Osteoblast (primary cell): ENCODE measurements at regions not wholly inside any gene's neighbourhood (a gene's known extent, or its start where the extent isn't known, plus 50 kb on each side); places are given as distances from the start of the nearest gene placed in this dataset.

Experiments used
- DNase-seq: peaks from one replicate; pipeline ENCODE4 v3.0.0; 2011; ENCODE audit warnings: low spot score, mixed read lengths; ENCODE audit not compliant: insufficient read length; ENCODE audit errors: missing footprints
- H2AFZ ChIP-seq: 2 replicates; pipeline ENCODE4 v1.6.0; 2011; ENCODE audit warnings: mild to moderate bottlenecking, low read length
- H3K27ac ChIP-seq: 2 replicates; pipeline ENCODE4 v1.5.1; 2011; ENCODE audit warnings: mild to moderate bottlenecking, low read depth, low read length, moderate library complexity
- H3K27me3 ChIP-seq: 2 replicates; pipeline ENCODE4 v1.6.0; 2012; ENCODE audit warnings: mild to moderate bottlenecking, control low read depth, inconsistent platforms, low read length, moderate library complexity; ENCODE audit not compliant: insufficient read depth
- H3K36me3 ChIP-seq: 2 replicates; pipeline ENCODE4 v1.5.1; 2011; ENCODE audit warnings: mild to moderate bottlenecking, low read length, control low read depth, moderate library complexity; ENCODE audit not compliant: insufficient read depth
- H3K4me1 ChIP-seq: 2 replicates; pipeline ENCODE4 v1.5.1; 2011; ENCODE audit warnings: mild to moderate bottlenecking, low read length, control low read depth, moderate library complexity; ENCODE audit not compliant: insufficient read depth
- H3K4me2 ChIP-seq: 2 replicates; pipeline ENCODE4 v1.6.0; 2011; ENCODE audit warnings: mild to moderate bottlenecking, low read length; ENCODE audit not compliant: insufficient read depth
- H3K4me3 ChIP-seq: fragments of 200-600 bp; sonication (generic); 3 replicates; pipeline ENCODE4 v1.5.1; 2012; ENCODE audit warnings: mild to moderate bottlenecking, low read length, inconsistent platforms; ENCODE audit not compliant: insufficient read depth
- H3K79me2 ChIP-seq: 2 replicates; pipeline ENCODE4 v1.6.0; 2012; ENCODE audit warnings: mild to moderate bottlenecking, low read length, control low read depth, inconsistent platforms; ENCODE audit not compliant: insufficient read depth
- H3K9me3 ChIP-seq: 2 replicates; pipeline ENCODE4 v1.5.1; 2011; ENCODE audit warnings: low read depth, low read length, control low read depth
- H4K20me1 ChIP-seq: 2 replicates; pipeline ENCODE4 v1.6.0; 2012; ENCODE audit warnings: mild to moderate bottlenecking, low read length, control low read depth; ENCODE audit not compliant: insufficient read depth
- CTCF ChIP-seq: IDR thresholded peaks from 2 replicates; pipeline ENCODE4 v1.5.1; 2011; ENCODE audit warnings: mild to moderate bottlenecking, low read depth, low read length, moderate library complexity; ENCODE audit errors: extremely low read depth

- Histone ChIP-seq H3K4me3 (no peak overlapping the region), H3K36me3 (no peaks in the 10 kb centered on the region), H4K20me1 (no peaks in the 10 kb centered on the region), H3K4me2 (no peak overlapping the region), H3K79me2 (no peaks in the 10 kb centered on the region), H2AFZ (no peak overlapping the region), H3K27ac (no peak overlapping the region), H3K9me3 (no peaks in the 10 kb centered on the region), H3K4me1 (no peaks in the 10 kb centered on the region), H3K27me3 (no peaks in the 10 kb centered on the region)
- DNase-seq: no peak
- TF ChIP-seq CTCF: no peak
Observed at GRCh38 chr9:3161912-3162311, 318.0 kb upstream of the PUM3 start.

GRCh38 chr9:3157011-3157410, 313.1 kb upstream of the PUM3 start:
- no peaks in the 10 kb centered on the region for H3K36me3 ChIP-seq

GRCh38 chr9:3151672-3152576, 308.0 kb upstream of the PUM3 start:
- H3K9me3 ChIP-seq: no peaks in the 10 kb centered on the region
- no peaks in the 10 kb centered on the region for H3K27me3 ChIP-seq
- no peaks in the 10 kb centered on the region for H3K36me3 ChIP-seq
- H2AFZ ChIP-seq: no peak overlapping the region
- H3K4me1 ChIP-seq: no peaks in the 10 kb centered on the region
- no peak overlapping the region for H3K4me3 ChIP-seq
- DNase-seq: no peak
- no peak overlapping the region for H3K4me2 ChIP-seq
- no peak for TF ChIP-seq CTCF
- no peak overlapping the region for H3K27ac ChIP-seq
- H3K79me2 ChIP-seq: no peaks in the 10 kb centered on the region
- H4K20me1 ChIP-seq: no peaks in the 10 kb centered on the region

More at GRCh38 chr9:3157011-3157410, 313.1 kb upstream of the PUM3 start:
- no peaks in the 10 kb centered on the region for H3K4me1 ChIP-seq
- no peak for TF ChIP-seq CTCF
- no peak for DNase-seq
- H3K79me2 ChIP-seq: no peaks in the 10 kb centered on the region
- no peak overlapping the region for H3K4me2 ChIP-seq
- no peaks in the 10 kb centered on the region for H4K20me1 ChIP-seq
- H3K4me3 ChIP-seq: no peak overlapping the region
- H3K27ac ChIP-seq: no peak overlapping the region
- no peaks in the 10 kb centered on the region for H3K9me3 ChIP-seq
- no peak overlapping the region for H2AFZ ChIP-seq
- H3K27me3 ChIP-seq: no peaks in the 10 kb centered on the region

GRCh38 chr9:3150074-3150473, 306.2 kb upstream of the PUM3 start:
- no peak for DNase-seq

More at GRCh38 chr9:3150074-3150473, 306.2 kb upstream of the PUM3 start:
- Histone ChIP-seq H3K27ac (no peak overlapping the region), H3K4me3 (no peak overlapping the region), H3K27me3 (no peaks in the 10 kb centered on the region), H3K9me3 (no peaks in the 10 kb centered on the region), H3K4me2 (no peak overlapping the region), H4K20me1 (no peaks in the 10 kb centered on the region), H3K79me2 (no peaks in the 10 kb centered on the region), H3K36me3 (no peaks in the 10 kb centered on the region), H3K4me1 (no peaks in the 10 kb centered on the region), H2AFZ (no peak overlapping the region)
- TF ChIP-seq CTCF: no peak
